T-cell (primary cell): ENCODE measurements at regions not wholly inside any gene's neighbourhood (a gene's known extent, or its start where the extent isn't known, plus 50 kb on each side); places are given as distances from the start of the nearest gene placed in this dataset.

Experiments
- ATAC-seq, 4 experiments: fragments of 200-7000 bp in 3 of 4; fragments of 150-1000 bp in 1 of 4; cut with Tn5 transposase; replicated peaks in 1 of 4; 1 replicate in 3 of 4; 2 replicates in 1 of 4; pipeline ENCODE4 v1.10.0; 2021; ENCODE audit warnings: moderate library complexity in 3 of 4, mild to moderate bottlenecking in 2 of 4, moderate number of reproducible peaks in 1 of 4
- CTCF ChIA-PET, 2 donors: fragments of 300-600 bp; sonication (Branson Sonifier 250); formaldehyde crosslinking; loops; one replicate each; lab custom pipeline; 2022; ENCODE audit warnings: antibody characterized with exemption in 2 of 2; lab: Charles Lee
- POLR2A ChIA-PET, 2 donors: fragments of 300-600 bp; sonication (Branson Sonifier 250); formaldehyde crosslinking; loops; one replicate each; lab custom pipeline; 2022; ENCODE audit warnings: antibody characterized with exemption in 2 of 2; lab: Charles Lee
- DNase-seq, 35 experiments: peaks; one replicate each; pipeline versions ENCODE4 v3.0.0 to v3.0.0-alpha.2; 2013 to 2023
- H3K27ac ChIP-seq: one replicate; pipeline ENCODE4 v1.5.1; 2013; ENCODE audit warnings: low read length
- H3K27me3 ChIP-seq, 2 experiments: replicated peaks in 1 of 2; 1 replicate in 1 of 2; 2 replicates in 1 of 2; pipeline versions ENCODE4 v1.6.1 to v1.7.0; 2013; ENCODE audit warnings: low read length in 1 of 2, mixed read lengths in 1 of 2; ENCODE audit not compliant: control insufficient read depth in 2 of 2, insufficient read depth in 2 of 2; ENCODE audit errors: extremely low read depth in 1 of 2
- H3K36me3 ChIP-seq, 2 donors: 1 replicate in 1 of 2; 2 replicates in 1 of 2; pipeline versions ENCODE4 v1.6.1 to v1.7.0; 2013; ENCODE audit warnings: low read length in 1 of 2; ENCODE audit not compliant: control insufficient read depth in 2 of 2, insufficient read depth in 1 of 2; ENCODE audit errors: extremely low read depth in 1 of 2
- H3K4me1 ChIP-seq, 2 experiments: 1 replicate in 1 of 2; 2 replicates in 1 of 2; pipeline versions ENCODE4 v1.6.1 to v1.7.0; 2013; ENCODE audit warnings: low read length in 2 of 2, mixed read lengths in 1 of 2; ENCODE audit not compliant: insufficient read depth in 2 of 2, control insufficient read depth in 1 of 2; ENCODE audit errors: extremely low read depth in 1 of 2
- H3K4me3 ChIP-seq, 2 donors: 1 replicate in 1 of 2; 2 replicates in 1 of 2; pipeline versions ENCODE4 v1.5.1 to v1.7.0; 2013; ENCODE audit warnings: mild to moderate bottlenecking in 2 of 2, low read length in 1 of 2, moderate library complexity in 1 of 2; ENCODE audit not compliant: control insufficient read depth in 1 of 2; ENCODE audit errors: extremely low read depth in 1 of 2
- H3K9me3 ChIP-seq: 2 replicates; pipeline ENCODE4 v1.7.0; 2013
- H3K27ac Mint-ChIP-seq, 2 donors: one replicate each; pipeline ENCODE4 v1.8.0; 2020 to 2021; ENCODE audit warnings: mild to moderate bottlenecking in 2 of 2, mixed read lengths in 2 of 2
- H3K27me3 Mint-ChIP-seq, 2 donors: one replicate each; pipeline ENCODE4 v1.8.0; 2021 to 2022; ENCODE audit warnings: mixed read lengths in 2 of 2
- H3K36me3 Mint-ChIP-seq: one replicate; pipeline ENCODE4 v1.8.0; 2021; ENCODE audit warnings: mixed read lengths
- H3K4me1 Mint-ChIP-seq, 3 donors: one replicate each; pipeline ENCODE4 v1.8.0; 2020 to 2022; ENCODE audit warnings: mixed read lengths in 3 of 3, mild to moderate bottlenecking in 1 of 3
- H3K4me3 Mint-ChIP-seq, 3 donors: one replicate each; pipeline ENCODE4 v1.8.0; 2020 to 2022; ENCODE audit warnings: mild to moderate bottlenecking in 3 of 3, mixed read lengths in 3 of 3, moderate library complexity in 3 of 3
- H3K9me3 Mint-ChIP-seq, 3 donors: one replicate each; pipeline ENCODE4 v1.8.0; 2020 to 2022; ENCODE audit warnings: mixed read lengths in 3 of 3
- WGBS: methylation state at CpG from one replicate; pipeline ENCODE4 v1.1.5; 2013; ENCODE audit warnings: missing lambda C conversion rate; ENCODE audit not compliant: insufficient coverage; 5-methylcytosine and 5-hydroxymethylcytosine counted together

GRCh38 chr13:90552702-90553101, 794.8 kb upstream of the MIR17HG start:
- H3K9me3 Mint-ChIP-seq: peaks cover 10 to 34% (median 24%) of the 10 kb centered on the region in 3 donors
- ChIA-PET CTCF (no interaction called here), POLR2A (no interaction called here)
- Histone ChIP-seq H3K9me3 (peaks cover 4% of the 10 kb centered on the region), H3K27ac (no peak overlapping the region), H3K4me3 (no peak overlapping the region), H3K27me3 (no peaks in the 10 kb centered on the region), H3K4me1 (no peaks in the 10 kb centered on the region), H3K36me3 (no peaks in the 10 kb centered on the region)
- no CpG with 5 or more reads among the region's 2 CpGs for WGBS
- DNase-seq (no peak), ATAC-seq (no peak)
- H3K4me1 Mint-ChIP-seq: no peaks in the 10 kb centered on the region
- H3K36me3 Mint-ChIP-seq: no peaks in the 10 kb centered on the region
- H3K27ac Mint-ChIP-seq: no peak overlapping the region
- no peak overlapping the region for H3K4me3 Mint-ChIP-seq
- no peaks in the 10 kb centered on the region for H3K27me3 Mint-ChIP-seq

GRCh38 chr13:90553159-90553558, 794.3 kb upstream of the MIR17HG start:
- Mint-ChIP-seq H3K4me3 (no peak overlapping the region), H3K27ac (no peak overlapping the region)

DNA sequence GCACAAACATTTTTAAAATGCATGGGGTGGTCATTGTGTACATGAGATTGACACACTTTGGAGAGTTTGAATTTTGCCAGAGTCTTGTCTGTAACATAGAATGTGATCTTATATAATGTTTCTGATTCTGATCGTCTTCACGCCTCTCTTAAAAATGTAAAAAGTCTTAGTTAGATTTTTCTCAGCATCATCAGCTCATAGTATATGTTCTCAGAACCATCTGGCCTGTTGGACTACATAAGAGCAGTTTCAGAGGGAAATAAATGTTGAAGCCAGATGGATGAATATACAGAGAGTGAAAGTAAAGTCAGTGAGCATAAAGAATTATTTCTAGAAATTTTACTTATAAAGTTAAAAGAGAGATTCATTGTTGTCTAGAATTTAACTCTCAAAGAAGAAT, 789.9 kb upstream of the MIR17HG start:
- H3K4me3 ChIP-seq: no peak overlapping the region
- H3K36me3 ChIP-seq: no peaks in the 10 kb centered on the region
- CTCF ChIA-PET: no interaction called here
- DNase-seq (no peak), ATAC-seq (no peak)
- Mint-ChIP-seq H3K27ac (no peak overlapping the region), H3K4me1 (no peaks in the 10 kb centered on the region), H3K27me3 (no peaks in the 10 kb centered on the region), H3K36me3 (no peaks in the 10 kb centered on the region), H3K4me3 (no peak overlapping the region), H3K9me3 (peaks cover 10 to 27% (median 15%) of the 10 kb centered on the region in 3 donors)
- WGBS: no CpG with 5 or more reads among the region's 2 CpGs
- no peaks in the 10 kb centered on the region for H3K4me1 ChIP-seq
- H3K27ac ChIP-seq: no peak overlapping the region
- POLR2A ChIA-PET: no interaction called here
- H3K9me3 ChIP-seq: peaks cover 4% of the 10 kb centered on the region
- no peaks in the 10 kb centered on the region for H3K27me3 ChIP-seq

More at GRCh38 chr13:90553159-90553558, 794.3 kb upstream of the MIR17HG start:
- H3K27me3 Mint-ChIP-seq: no peaks in the 10 kb centered on the region
- no peak for ATAC-seq
- ChIA-PET POLR2A (no interaction called here), CTCF (no interaction called here)
- Histone ChIP-seq H3K9me3 (peaks cover 4% of the 10 kb centered on the region), H3K27me3 (no peaks in the 10 kb centered on the region), H3K36me3 (no peaks in the 10 kb centered on the region), H3K4me3 (no peak overlapping the region), H3K4me1 (no peaks in the 10 kb centered on the region), H3K27ac (no peak overlapping the region)
- DNase-seq: no peak
- WGBS: no CpG with 5 or more reads among the region's 3 CpGs
- no peaks in the 10 kb centered on the region for H3K36me3 Mint-ChIP-seq
- peaks cover 10 to 30% (median 20%) of the 10 kb centered on the region in 3 donors for H3K9me3 Mint-ChIP-seq
- no peaks in the 10 kb centered on the region for H3K4me1 Mint-ChIP-seq

GRCh38 chr13:90562443-90562842, 785.0 kb upstream of the MIR17HG start:
- ATAC-seq: no peak
- no peak overlapping the region for H3K27ac Mint-ChIP-seq
- no peaks in the 10 kb centered on the region for H3K4me1 ChIP-seq
- H3K4me3 Mint-ChIP-seq: no peak overlapping the region
- H3K9me3 Mint-ChIP-seq: peaks cover 15 to 23% (median 18%) of the 10 kb centered on the region in 3 donors
- H3K36me3 Mint-ChIP-seq: no peaks in the 10 kb centered on the region
- 89% methylated on average over 1 of the region's 1 CpG for WGBS
- POLR2A ChIA-PET: no interaction called here
- no peaks in the 10 kb centered on the region for H3K27me3 ChIP-seq
- H3K4me1 Mint-ChIP-seq: no peaks in the 10 kb centered on the region
- no peak overlapping the region for H3K27ac ChIP-seq
- H3K36me3 ChIP-seq: no peaks in the 10 kb centered on the region
- no peaks in the 10 kb centered on the region for H3K9me3 ChIP-seq
- CTCF ChIA-PET: no interaction called here
- H3K27me3 Mint-ChIP-seq: no peaks in the 10 kb centered on the region
- no peak for DNase-seq
- no peak overlapping the region for H3K4me3 ChIP-seq

DNA sequence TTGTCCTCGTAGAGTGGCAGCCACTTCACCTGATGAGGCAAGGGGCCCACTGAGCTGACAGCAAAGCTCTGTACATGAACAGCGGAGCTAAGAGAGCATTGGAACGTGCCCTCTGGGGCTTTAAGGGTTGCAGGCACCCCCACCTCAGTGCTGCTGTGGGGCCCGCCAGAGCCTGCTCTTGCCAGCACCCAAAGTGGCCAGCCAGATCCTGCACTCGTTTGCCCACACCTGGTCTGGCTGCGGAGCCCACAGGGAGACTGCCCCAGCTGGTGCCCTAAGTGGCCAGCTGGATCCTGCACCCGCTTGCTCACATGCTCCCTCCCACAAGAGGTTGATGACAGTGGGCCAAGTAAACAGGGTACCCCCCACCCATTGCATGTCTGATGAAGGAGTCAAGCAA, 783.4 kb upstream of the MIR17HG start:
- H3K4me3 ChIP-seq: no peak overlapping the region
- Mint-ChIP-seq H3K4me1 (no peaks in the 10 kb centered on the region), H3K36me3 (no peaks in the 10 kb centered on the region), H3K4me3 (no peak overlapping the region), H3K27me3 (no peaks in the 10 kb centered on the region), H3K27ac (no peak overlapping the region), H3K9me3 (peaks cover 12 to 25% (median 14%) of the 10 kb centered on the region in 3 donors)
- WGBS: 64% methylated on average over 6 of the region's 7 CpGs
- CTCF ChIA-PET: no interaction called here
- ATAC-seq (no peak), DNase-seq (no peak)
- no peaks in the 10 kb centered on the region for H3K4me1 ChIP-seq
- H3K27me3 ChIP-seq: no peaks in the 10 kb centered on the region
- no peaks in the 10 kb centered on the region for H3K9me3 ChIP-seq
- H3K36me3 ChIP-seq: no peaks in the 10 kb centered on the region
- no peak overlapping the region for H3K27ac ChIP-seq
- POLR2A ChIA-PET: no interaction called here

DNA sequence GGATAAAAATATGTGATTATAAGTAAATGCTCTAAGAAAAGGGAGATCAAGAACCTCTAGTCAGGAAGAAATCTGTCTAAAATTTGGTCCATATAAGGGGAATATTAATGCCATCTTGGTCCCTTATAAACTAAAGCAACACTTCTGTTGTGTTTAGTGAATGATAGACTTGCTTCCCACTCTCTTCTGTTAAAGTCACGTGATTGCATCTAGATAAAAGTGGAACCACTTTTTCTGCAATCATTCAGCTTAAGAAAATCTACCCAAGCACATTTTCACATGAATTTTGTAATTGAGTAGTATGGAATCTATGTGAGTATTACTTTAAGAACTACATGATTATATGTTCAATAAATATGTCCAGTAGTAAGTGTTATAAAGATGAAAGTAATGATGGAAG, 782.9 kb upstream of the MIR17HG start:
- no peaks in the 10 kb centered on the region for H3K27me3 ChIP-seq
- no peak overlapping the region for H3K4me3 Mint-ChIP-seq
- H3K27ac ChIP-seq: no peak overlapping the region
- H3K9me3 ChIP-seq: no peaks in the 10 kb centered on the region
- H3K27ac Mint-ChIP-seq: no peak overlapping the region
- DNase-seq: no peak
- ATAC-seq: no peak
- H3K4me3 ChIP-seq: no peak overlapping the region
- no peaks in the 10 kb centered on the region for H3K4me1 ChIP-seq
- peaks cover 12 to 26% (median 14%) of the 10 kb centered on the region in 3 donors for H3K9me3 Mint-ChIP-seq
- POLR2A ChIA-PET: no interaction called here
- WGBS: no CpG with 5 or more reads among the region's 1 CpG
- no peaks in the 10 kb centered on the region for H3K27me3 Mint-ChIP-seq
- CTCF ChIA-PET: no interaction called here
- H3K4me1 Mint-ChIP-seq: no peaks in the 10 kb centered on the region
- H3K36me3 ChIP-seq: no peaks in the 10 kb centered on the region
- no peaks in the 10 kb centered on the region for H3K36me3 Mint-ChIP-seq
